IMR-90 (cell line): ENCODE measurements at regions not wholly inside any gene's neighbourhood (a gene's known extent, or its start where the extent isn't known, plus 50 kb on each side); places are given as distances from the start of the nearest gene placed in this dataset.

Source experiments
- BHLHE40 ChIP-seq: fragments of 150-350 bp; IDR thresholded peaks from 2 replicates; pipeline ENCODE4 v1.6.1; 2016; ENCODE audit warnings: mild to moderate bottlenecking, low read depth, low read length
- CEBPB ChIP-seq: IDR thresholded peaks from 2 replicates; pipeline ENCODE4 v1.6.1; 2012; ENCODE audit warnings: low read depth, low read length, improper control_type of control experiment
- CHD1 ChIP-seq: IDR thresholded peaks from 2 replicates; pipeline ENCODE4 v1.6.1; 2012; ENCODE audit warnings: low read depth, low read length, improper control_type of control experiment
- FOS ChIP-seq: fragments of 150-350 bp; IDR thresholded peaks from 2 replicates; pipeline ENCODE4 v1.6.1; 2016; ENCODE audit warnings: low read depth, low read length
- MAFK ChIP-seq: IDR thresholded peaks from 2 replicates; pipeline ENCODE4 v1.6.1; 2012; ENCODE audit warnings: low read depth, low read length, improper control_type of control experiment
- MAZ ChIP-seq: IDR thresholded peaks from 2 replicates; pipeline ENCODE4 v1.6.1; 2012; ENCODE audit warnings: low read depth, mild to moderate bottlenecking, low read length, improper control_type of control experiment, moderate library complexity, borderline replicate concordance
- MXI1 ChIP-seq: IDR thresholded peaks from 2 replicates; pipeline ENCODE4 v1.6.1; 2012; ENCODE audit warnings: low read depth, mild to moderate bottlenecking, low read length, moderate library complexity, borderline replicate concordance
- POLR2A ChIP-seq: IDR thresholded peaks from 2 replicates; pipeline ENCODE4 v1.6.1; 2012; ENCODE audit warnings: mild to moderate bottlenecking, low read depth, low read length
- RAD21 ChIP-seq: IDR thresholded peaks from 2 replicates; pipeline ENCODE4 v1.6.1; 2012; ENCODE audit warnings: low read length, improper control_type of control experiment
- SMC3 ChIP-seq: fragments of 150-350 bp; IDR thresholded peaks from 2 replicates; pipeline ENCODE4 v1.6.1; 2016; ENCODE audit warnings: low read depth, mild to moderate bottlenecking, antibody characterized with exemption, low read length, moderate library complexity
- TF ChIP-seq, protein P1 (sequence below): conservative IDR thresholded peaks from 2 replicates; pipeline ENCODE4 v1.5.1; 2012; ENCODE audit warnings: mild to moderate bottlenecking, low read depth, low read length, improper control_type of control experiment
- TF ChIP-seq, protein P2 (sequence below): fragments of 150-350 bp; IDR thresholded peaks from 2 replicates; pipeline ENCODE4 v1.6.1; 2017; ENCODE audit warnings: mild to moderate bottlenecking, antibody characterized with exemption, low read length, low read depth
- TF ChIP-seq, protein P3 (sequence below): fragments of 150-350 bp; IDR thresholded peaks from 2 replicates; pipeline ENCODE4 v1.6.1; 2016; ENCODE audit warnings: low read depth, mild to moderate bottlenecking, low read length, moderate library complexity, borderline replicate concordance

DNA sequence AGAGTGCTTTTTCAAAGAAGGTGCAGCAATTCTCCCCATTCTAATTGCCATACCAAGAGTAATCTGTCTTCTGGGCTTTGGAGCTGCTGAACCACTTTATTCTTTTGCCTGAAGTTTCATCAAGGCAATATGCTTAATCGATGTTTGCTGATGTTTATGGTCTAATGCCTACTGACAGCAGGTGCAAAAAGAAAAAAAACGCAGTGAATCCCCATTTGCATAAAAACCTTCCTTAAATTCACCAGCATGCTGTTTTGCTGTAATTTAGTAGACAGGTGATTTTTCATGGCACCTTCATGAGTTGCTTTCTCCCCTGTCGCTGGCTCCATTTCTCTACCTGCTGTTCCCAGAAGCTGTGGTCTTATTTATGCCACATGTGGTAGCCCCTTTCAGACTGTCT, 83.1 kb upstream of the MAST4 start:
- TF ChIP-seq, protein P1, sequence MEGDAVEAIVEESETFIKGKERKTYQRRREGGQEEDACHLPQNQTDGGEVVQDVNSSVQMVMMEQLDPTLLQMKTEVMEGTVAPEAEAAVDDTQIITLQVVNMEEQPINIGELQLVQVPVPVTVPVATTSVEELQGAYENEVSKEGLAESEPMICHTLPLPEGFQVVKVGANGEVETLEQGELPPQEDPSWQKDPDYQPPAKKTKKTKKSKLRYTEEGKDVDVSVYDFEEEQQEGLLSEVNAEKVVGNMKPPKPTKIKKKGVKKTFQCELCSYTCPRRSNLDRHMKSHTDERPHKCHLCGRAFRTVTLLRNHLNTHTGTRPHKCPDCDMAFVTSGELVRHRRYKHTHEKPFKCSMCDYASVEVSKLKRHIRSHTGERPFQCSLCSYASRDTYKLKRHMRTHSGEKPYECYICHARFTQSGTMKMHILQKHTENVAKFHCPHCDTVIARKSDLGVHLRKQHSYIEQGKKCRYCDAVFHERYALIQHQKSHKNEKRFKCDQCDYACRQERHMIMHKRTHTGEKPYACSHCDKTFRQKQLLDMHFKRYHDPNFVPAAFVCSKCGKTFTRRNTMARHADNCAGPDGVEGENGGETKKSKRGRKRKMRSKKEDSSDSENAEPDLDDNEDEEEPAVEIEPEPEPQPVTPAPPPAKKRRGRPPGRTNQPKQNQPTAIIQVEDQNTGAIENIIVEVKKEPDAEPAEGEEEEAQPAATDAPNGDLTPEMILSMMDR, result no peak
- TF ChIP-seq, protein P2, sequence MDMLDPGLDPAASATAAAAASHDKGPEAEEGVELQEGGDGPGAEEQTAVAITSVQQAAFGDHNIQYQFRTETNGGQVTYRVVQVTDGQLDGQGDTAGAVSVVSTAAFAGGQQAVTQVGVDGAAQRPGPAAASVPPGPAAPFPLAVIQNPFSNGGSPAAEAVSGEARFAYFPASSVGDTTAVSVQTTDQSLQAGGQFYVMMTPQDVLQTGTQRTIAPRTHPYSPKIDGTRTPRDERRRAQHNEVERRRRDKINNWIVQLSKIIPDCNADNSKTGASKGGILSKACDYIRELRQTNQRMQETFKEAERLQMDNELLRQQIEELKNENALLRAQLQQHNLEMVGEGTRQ, result no peak
- TF ChIP-seq POLR2A (no peak), RAD21 (no peak), MAFK (no peak), BHLHE40 (no peak), CHD1 (no peak), MXI1 (no peak), CEBPB (no peak), SMC3 (no peak), MAZ (no peak), FOS (no peak)
- TF ChIP-seq, protein P3, sequence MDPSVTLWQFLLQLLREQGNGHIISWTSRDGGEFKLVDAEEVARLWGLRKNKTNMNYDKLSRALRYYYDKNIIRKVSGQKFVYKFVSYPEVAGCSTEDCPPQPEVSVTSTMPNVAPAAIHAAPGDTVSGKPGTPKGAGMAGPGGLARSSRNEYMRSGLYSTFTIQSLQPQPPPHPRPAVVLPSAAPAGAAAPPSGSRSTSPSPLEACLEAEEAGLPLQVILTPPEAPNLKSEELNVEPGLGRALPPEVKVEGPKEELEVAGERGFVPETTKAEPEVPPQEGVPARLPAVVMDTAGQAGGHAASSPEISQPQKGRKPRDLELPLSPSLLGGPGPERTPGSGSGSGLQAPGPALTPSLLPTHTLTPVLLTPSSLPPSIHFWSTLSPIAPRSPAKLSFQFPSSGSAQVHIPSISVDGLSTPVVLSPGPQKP, result no peak
